NCI-H345 (cell line): ENCODE measurements at regions not wholly inside any gene's neighbourhood (a gene's known extent, or its start where the extent isn't known, plus 50 kb on each side); places are given as distances from the start of the nearest gene placed in this dataset.

ENCODE experiments used
- DNase-seq: peaks from one replicate; lab custom pipeline; 2025; lab: John Stamatoyannopoulos, UW

DNA sequence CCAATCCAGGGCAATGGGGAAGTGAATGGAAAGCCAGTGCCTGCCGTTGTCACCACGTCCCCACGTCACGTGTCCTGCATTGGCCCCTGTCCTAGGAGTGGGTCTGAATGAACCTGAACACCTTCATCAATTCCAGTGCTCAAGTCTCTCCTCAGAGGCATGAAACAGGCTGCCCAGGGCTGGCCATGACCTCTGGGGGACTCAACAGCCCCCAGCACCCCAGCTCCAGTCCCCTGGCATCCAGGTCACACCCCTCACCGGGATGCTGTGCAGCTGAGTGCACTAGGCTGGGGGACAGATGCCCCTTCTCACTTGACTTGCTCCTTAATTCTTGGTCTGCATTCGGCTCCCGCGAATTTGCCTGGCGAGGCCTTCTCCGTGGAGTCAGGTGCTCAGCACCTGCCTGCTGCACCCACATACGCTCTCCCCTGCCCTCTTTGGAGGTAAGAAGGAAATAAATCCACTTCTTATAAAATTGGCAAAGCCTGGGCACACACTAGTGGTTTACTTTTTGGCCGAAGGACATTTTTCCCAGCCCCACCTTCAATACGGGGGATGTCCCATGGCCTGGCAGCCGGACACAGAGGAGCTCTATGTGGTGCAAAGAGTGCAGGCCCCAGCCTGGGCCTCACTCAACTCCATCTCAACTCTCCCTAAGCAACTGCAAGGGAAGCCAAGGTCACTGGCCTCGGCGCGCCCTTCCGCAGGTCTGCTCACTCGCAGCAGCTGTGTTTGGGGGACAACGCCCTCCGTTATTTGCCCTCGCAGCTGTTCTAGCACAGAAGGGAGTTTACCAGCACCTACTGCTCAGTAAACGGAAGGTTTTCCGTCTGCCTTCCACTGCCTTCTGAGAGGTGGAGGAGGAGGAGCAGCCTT, 77.6 kb upstream of the SHH start:
- no peak for DNase-seq

DNA sequence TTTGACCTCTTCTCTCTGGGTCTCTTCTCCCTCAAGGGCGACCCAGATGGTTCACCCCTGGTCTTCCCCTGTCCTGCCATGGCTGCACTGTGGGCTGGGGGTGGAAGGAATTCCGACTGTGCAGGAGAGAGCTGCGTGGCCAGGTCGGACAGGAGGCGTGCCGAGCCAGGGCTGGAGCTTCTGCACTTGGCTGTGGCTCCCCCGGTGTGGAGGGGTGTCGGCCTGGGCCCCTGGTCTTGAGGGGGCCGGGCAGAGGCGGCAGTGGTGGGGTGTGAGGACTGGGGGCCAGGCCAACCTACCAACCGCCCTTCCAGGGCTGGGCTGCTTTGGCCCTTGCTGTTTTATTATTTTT, 74.9 kb upstream of the SHH start:
- no peak for DNase-seq

DNA sequence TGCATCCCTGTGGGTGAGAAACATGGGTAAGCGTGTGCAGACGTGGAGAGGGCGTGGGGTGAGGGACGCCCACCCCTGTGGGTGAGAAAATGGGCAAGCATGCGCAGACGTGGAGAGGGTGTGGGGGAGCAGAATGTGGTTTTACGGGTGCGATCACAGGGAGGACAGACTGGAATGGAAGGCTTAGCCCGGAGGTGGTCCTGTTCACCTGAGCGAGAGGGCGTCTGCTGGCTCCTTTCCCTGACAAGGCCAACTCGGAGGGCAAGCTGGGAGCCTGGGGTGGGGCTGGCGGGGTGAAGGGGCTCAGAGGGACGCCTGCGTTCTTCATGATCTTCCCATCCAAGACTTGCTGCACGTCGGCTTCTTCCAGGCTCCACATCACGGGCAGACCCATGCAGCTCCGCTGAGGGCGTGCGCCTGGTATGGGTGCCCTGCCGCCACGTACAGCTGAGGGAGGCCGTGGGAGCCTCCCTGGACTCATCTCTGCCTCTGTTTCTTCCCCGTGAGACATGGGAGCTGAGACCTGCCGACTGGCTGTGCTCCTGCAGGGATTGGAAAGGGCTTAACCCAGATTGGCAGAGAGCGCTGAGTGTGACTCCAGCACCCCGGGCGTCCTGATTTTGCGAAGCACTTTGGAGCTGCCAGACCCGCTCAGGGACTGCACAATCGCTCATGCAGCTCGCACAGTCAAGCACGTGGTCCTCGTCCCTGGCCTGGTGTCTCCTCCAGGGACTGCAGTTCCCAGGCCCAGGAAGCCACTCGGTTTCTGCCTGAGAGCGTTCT, 74.3 kb upstream of the SHH start:
- no peak for DNase-seq

DNA sequence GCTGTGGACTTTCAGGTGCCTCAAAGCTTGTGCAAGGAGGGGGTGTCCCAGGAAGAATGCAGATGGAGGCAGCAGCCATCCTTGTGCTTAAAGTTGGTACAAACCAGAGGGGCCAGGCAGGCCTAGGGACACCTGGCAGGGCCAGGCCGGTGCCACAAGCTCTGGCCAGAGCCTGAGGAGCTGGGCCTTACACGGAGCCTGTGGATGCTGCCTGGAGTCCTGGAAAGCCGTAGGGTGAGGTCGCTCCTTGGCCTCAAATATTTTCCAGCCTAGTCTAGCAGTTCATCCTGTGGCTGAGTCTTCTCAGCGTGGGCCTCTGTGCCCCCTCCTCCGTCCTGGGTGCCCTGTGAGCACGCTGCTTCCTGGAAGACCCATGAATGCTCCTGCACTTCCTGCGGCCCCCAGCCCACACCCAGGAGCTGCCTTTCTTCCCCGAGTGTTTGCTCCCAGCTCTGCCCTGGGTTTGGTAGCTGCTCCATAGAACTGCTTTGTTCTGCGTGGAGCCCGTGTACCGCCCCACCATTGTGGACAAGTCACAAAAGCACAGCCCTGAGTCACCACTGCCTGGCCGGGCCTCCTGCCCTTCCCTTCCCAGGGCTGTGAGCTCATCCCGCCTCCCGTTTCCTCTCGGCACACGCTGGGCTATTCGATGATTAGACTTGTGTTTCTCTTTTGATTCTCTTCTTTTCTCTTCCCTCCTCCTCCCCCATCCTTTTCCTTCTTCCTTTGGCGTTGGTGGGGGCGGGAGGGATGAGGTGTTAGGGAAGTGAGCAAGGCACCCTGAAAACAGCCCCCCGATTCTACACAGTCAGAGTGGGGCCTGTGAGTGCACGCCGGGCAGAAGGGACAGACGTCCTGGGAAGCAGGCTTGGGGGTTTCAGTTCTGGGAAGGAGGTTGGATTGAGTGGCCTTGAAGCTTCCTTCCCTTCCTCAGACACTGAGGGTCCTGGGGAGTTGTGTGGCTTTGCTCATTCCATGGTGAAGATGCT, 73.2 kb upstream of the SHH start:
- no peak for DNase-seq

DNA sequence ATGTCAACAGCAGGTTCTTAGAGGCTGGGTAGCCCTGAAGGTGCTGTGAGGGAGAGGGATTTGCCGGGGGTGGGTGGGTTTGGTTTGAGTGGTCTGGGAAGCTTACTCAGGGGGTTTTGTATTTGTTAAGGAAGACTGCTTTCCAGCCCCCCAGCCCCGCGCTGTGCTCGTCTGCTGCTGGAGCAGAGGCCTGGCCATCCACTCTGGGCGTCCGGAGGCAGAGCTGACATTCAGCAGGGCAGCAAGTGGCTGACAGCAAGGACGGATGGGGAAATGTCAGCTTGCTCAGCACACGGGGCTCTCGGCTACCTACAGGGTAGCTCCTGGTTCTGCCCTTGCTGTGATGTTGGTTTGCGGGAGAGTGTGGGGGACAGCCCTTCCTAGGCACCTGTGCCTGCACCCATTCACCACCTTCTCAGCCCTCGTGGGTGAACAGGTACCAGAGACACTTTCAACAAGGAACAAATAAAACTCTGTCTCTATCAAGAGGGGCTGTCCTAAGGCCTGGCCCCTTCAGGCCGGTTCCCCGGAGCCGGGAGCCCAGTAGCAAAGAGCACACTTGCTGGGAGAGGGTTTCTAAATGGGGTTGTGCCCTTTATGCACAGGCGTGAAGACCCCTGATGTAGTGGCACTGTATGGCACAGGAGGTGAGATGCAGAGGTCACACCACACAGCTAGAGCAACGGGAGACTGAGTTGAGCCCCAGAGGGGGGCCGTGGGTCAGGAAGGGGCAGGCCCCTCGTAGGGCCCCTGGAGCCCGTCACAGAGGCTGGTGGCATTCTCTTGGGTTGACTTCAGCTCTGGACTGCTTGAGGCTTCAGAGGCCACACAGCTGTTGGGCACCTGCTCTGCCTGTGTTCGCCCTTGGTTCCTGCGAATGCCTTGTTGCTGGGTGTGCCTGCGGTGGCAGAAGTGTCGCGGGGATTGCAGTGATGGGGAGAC, 72.2 kb upstream of the SHH start:
- DNase-seq, result no peak

DNA sequence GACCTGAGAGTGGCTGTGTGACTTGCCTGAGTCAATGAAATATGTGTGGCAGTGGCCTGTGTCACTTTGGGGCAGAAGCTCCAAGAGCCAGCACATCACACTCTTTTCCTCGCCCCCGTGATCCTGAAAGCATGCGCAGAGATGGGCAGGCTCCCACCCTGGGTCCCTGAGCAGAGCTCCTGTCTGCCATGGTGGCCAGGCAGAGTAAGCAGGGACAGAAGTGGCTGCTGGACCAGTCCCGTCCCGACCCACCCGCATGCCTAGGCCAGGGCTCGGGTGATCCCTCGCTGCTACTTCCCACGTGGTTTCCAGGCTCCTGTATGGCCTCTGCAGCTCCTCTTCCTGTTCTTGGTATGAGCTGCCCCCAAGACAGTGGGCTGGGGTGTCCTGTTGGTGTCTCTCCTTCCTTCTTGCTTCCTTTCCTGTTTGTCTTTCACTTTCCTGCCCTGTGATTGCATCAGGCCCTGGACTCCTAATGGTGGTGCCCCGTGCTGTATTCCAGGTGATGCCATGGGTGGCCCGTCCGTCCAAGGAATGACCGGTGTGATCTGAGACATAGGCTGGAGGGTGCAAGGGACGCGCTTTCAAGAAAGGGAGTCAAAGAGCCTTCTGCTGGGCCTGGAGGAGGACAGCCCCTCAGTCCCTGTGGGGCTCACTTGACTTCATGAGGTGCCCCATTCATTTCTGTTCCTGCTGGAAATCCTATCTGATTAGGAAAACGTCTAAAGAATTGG, 71.4 kb upstream of the SHH start:
- no peak for DNase-seq

DNA sequence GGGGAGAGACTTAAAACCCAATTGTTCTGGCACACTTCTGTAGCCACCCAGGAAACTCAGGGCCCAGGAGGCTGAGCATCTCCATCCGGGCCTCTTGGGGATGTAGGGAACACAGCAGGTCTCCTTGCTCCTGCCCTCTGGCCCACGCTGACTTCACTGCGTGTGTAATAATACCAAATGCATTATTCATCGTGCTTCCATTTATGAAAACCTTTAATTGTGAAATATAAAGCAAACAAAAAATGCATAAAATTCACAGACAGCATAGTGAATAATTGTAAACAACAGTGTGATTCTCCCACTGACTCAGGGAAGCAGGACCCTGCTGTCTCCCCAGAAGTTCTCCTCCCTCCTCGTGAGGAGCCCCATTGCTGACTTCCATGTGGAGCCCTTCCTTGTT, 70.3 kb upstream of the SHH start:
- DNase-seq, result no peak

DNA sequence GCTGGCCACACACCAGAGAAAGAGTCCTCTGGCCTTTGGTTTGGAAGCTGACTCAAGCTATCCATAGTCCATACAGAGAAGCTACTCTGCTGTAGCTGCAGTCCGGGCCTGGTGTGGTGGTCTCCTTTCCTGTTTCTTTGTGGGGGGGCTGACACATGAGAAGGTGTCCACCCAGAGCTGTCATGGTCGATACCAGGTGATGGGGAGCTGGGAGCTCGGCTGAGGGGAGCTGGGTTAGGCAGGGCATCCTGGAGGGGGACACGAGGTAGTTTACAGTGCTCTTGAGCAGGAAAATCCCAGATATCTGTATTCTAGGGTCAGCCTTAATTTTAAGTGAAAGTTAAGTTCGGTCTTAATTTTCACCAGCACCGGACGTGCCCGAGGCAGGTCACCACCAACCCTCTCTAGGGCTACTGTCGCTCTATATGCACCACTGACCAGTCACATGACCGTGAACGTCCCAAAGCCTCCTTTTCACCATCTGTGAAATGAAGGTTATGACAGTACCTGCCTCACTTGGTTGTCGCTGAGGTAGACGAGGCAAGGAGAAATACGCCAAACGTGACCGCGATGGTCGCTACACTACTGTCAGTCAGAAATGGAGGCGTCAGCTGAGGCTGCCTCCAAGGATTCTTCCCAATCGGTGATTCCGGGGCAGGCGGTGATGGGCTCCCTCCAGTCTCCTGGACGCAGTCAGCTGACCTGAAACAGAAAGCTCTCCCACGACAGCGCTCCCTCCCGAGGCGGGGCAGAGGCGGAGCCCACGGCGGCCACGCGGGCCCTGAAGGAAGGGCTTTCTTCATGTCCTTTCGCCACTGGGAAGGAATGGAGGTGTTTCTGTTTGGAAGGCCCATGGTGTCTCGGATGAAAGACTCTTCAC, 69.4 kb upstream of the SHH start:
- no peak for DNase-seq

DNA sequence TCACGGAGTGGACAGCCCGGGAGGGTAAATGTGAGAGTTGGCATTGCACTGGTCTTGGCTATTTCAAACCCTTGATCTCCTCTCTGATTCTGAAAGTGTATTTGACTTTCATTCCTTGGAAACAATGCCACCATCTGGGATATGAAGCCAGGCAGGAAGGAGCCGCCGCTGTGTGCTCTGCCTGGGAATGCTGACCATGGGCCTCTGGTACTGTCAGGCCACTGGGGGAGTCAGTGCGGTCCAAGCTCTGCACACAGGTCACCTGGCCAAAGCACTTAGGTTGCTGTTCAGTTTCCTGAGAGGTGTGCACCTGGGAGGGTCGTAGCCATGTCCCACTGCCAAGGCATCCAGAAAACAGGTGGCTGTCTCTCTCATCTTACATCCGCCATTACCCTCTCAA, 68.5 kb upstream of the SHH start:
- no peak for DNase-seq

DNA sequence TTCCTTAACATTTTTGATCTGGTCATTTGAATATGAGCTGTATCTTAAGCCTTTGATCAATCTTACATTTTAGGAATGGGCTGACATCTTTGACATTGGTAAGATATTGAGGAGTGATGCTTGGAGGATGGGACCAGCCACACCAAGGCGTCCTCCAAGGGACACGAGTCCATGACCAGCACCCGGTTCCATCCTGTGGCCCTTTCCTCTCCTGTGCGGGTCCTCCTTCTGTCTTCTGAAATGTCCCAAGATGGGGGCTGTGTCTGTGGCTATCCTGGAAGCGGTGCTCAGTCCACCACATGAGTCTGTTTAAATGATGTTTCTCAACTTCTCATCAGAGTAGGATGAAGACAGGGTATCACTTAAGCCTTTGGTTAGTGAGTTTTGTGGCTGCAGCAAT, 67.3 kb upstream of the SHH start:
- no peak for DNase-seq

DNA sequence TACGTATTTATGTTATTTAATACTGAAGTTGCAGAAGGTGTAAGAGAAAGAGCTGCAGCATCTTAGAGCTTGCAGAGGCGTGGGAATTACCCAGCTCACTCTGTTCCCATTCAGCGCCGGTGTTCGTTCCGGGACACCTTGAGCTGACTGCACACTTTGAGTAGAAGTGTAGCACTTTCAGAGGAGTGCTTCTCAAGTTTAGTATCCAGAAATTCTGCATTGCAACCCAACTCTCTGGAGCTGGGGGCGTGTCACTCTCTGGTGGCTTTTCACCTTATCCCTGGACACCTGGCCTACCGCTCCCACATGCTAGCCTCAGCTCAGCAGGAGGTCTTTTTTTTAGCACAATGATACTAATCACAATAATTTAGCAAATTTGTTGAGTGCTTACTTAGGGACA, 66.4 kb upstream of the SHH start:
- no peak for DNase-seq

DNA sequence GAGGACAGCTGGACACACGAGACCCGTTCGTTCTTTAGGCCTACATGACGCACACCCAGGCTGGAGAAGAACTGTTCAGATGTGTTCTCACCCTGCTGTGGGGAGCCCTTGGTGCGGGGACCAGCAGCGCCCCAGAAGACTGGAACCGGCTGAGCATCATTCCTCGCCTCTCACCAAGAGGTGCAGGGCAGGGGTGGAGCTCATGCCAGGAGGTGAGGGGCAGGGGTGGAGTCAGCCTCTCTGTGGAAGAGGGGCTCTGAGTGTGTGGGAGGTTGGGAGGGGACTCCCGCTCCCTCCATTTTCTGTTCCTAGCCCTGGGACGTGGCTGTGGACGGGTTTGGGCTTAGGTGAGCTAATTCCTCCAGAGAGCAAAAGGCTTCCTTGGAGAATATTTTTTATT, 66.0 kb upstream of the SHH start:
- DNase-seq, result no peak

DNA sequence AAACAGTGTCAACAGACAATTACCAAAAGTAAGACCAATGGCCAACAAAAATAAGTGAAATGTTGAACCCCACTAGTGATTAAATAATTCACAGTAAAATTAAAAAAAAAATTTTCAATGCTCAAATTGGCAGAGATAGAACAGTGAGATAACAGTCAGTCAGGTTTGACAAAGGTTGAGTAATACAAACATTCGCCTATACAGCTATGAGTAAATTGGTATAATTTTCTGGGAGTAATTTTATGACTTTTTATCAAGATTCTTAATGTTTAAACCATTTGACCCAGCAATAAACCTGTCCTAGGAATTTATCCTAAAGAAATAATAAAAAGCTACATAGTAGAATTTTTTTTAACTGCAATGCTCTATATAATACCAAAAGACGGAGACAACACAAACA, 64.9 kb upstream of the SHH start:
- no peak for DNase-seq

DNA sequence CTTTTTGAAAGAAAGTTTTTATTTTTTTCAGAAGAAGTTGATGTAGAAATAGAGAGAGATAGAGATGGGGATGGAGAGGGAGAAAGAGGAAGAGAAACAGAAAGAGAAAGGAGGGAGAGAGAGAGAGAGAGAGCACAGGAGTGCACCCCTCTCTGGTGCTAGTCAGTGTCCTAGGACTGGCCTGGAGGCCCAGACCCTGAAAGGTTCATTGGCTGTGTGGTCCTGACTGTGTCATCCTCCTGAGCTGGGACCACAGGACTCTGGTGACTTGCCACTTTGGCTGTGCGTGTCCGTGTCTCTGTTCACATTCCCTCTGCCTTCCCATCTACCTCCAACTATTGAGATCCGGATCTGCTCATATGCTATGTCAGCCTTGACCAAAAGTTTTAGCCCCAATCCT, 62.1 kb upstream of the SHH start:
- no peak for DNase-seq

DNA sequence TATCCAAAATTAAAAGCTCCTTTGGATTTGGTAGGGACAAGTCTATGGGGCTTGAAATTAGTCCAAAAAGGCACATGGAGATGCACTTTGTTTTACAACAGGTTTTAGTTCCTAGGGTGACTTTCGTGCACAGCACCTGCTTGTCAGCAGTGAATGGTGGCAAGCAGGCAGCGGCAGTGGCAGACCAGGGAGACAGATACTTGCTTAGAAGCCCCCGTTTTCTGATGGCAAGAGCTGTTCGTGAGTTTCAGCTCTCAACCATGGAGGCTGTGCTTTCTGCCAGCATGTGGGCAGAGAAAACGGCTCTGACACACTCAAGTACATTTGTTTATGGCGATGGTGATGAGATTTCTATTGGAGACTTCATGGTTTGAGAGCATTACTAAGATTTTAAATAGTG, 61.7 kb upstream of the SHH start:
- no peak for DNase-seq

DNA sequence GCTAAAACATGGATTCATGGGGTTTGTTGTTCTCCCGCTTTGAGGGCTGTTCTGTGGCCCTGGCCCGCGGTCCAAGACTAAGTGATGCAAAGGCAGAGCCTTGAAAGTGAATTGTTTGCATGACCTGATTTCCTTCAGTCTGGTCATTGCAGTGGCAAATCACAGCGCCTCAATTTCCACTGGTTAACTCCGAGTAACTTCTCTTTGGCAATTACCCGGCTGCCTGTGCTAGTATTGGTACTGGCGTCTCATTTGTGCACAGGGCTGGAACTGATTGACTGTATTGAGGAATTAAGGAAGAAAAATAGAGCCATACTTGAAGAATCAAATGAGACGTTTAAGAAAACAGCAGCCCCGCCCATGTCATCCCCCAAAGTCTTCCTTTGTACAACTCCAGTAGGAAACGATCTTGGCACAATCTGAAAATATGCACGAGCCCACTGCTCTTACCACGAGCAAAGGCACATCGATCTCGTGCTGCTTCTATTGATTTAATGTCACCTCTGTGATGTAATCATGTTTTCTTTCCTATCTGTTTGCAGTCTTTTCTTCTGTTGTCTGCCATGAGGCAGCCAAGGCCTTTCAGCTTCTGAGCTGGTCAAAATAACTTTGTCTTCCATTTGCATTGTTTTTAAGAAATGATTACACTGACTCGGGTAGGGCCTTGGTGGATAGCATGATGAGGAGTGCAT, 60.6 kb upstream of the SHH start:
- no peak for DNase-seq

DNA sequence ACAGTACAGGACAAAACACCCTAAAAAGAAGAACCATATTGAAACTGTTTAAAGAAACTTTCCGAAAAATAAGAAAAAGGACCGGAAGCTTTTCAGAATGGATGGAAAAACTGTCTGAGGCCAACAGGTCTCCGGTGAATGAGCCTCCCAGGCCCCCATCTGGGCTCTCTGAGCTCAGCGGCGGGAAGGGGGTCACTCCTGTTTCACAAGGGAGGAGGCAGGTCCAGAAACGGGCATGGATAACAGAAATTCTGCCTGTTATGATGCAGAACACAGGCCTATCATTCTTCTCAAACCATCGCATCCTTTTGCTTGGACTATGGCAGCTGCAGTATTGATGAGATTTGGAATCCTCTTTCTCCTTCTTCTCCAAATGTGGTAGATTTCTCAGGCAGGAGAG, 58.9 kb upstream of the SHH start:
- no peak for DNase-seq

DNA sequence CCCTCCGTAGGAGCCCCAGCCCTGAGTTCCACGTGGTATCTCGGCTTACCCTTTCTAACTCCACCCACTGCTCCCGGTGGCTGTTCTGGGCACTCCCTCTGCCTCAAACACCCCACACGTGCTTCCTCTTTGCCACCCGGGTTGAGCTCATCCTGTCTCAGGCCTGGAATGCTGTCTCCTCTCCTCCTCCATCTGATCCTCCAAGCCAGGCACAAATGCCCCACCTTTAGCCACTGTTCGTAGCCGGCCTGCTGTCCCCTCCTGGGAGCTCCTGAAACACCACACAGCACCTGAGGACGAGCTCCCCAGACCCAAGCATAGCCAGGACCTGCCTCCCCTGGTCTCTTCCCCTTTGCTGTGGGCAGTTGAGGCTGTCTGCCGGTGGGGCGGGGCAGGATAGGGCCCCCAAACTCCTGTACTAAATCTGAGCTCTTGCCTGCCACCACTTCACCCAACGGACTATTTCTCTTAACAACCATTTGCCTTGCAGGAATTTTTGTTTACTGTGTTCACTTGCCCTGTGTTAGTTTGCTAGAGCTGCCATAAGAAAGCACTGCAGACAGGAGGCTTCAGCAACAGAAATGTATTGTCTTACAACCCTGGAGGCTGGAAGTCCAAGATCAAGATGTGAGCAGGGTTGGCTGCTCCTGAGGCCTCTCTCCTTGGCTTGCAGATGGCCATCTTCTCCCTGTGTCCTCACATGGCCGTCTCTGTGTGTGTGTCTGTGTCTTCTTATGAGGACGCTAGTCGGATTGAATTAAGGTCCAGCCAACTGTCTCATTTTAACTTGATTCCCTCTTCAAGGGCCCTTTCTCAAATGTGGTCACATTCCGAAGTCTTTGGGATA, 58.3 kb upstream of the SHH start:
- DNase-seq, result no peak
